ENCODE measurements at regions not wholly inside any gene's neighbourhood (a gene's known extent, or its start where the extent isn't known, plus 50 kb on each side); places are given as distances from the start of the nearest gene placed in this dataset.
"Not testable (repeated sequence)": the region's sequence is repeated elsewhere in the genome, so short reads cannot be mapped to it uniquely, and the experiment has no call there.

DNA sequence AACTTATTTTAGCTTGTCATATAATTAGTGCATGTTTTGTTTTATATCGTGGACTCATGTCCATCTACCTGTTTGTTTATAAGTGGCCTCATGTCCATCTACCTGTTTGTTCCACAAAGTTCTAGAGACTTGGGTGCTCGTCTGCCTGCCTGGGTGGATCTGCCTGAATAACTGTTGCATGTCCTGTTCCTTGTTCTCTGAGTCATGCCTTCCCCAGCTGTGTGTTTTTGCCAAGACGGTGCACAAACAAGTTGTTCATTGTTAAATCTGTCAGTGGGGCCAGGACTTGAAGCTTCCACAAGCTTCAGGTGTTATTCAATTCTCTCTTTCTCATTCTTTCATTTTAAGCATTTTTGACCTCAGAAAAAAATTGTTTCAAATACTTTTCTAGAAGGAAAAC is 358.0 kb upstream of the CITED2 start:
- Mint-ChIP-seq H3K36me3 (no peaks in the 10 kb centered on the region), H3K4me3 (no peak overlapping the region), H3K4me1 (no peaks in the 10 kb centered on the region), H3K27me3 (peaks cover 8 to 22% of the 10 kb centered on the region in 2 donors), H3K27ac (no peak overlapping the region), H3K9me3 (no peaks in the 10 kb centered on the region)
- no peak for DNase-seq
- no peak overlapping the region for H3K4me3 ChIP-seq (ENCODE audit: control insufficient read depth in 1 of 2, extremely low read depth in 1 of 2, low read length in 1 of 2)
- no peaks in the 10 kb centered on the region for H3K27me3 ChIP-seq (replicated peaks in 1 of 2; ENCODE audit: control insufficient read depth in 2 of 2, extremely low read depth in 1 of 2, insufficient read depth in 2 of 2, low read length in 1 of 2)
- POLR2A ChIA-PET: no interaction called here
- 64% methylated on average over 1 of the region's 3 CpGs for WGBS (ENCODE audit: insufficient coverage)
- H3K9me3 ChIP-seq: no peaks in the 10 kb centered on the region
- no peaks in the 10 kb centered on the region for H3K36me3 ChIP-seq (ENCODE audit: control insufficient read depth in 2 of 2, extremely low read depth in 1 of 2, insufficient read depth in 1 of 2, low read length in 1 of 2)
- H3K4me1 ChIP-seq (ENCODE audit: control insufficient read depth in 1 of 2, extremely low read depth in 1 of 2, insufficient read depth in 2 of 2, low read length in 2 of 2): no peaks in the 10 kb centered on the region
- ATAC-seq (replicated peaks in 1 of 4): no peak
- H3K27ac ChIP-seq (ENCODE audit: low read length): no peak overlapping the region
- CTCF ChIA-PET: no interaction called here

DNA sequence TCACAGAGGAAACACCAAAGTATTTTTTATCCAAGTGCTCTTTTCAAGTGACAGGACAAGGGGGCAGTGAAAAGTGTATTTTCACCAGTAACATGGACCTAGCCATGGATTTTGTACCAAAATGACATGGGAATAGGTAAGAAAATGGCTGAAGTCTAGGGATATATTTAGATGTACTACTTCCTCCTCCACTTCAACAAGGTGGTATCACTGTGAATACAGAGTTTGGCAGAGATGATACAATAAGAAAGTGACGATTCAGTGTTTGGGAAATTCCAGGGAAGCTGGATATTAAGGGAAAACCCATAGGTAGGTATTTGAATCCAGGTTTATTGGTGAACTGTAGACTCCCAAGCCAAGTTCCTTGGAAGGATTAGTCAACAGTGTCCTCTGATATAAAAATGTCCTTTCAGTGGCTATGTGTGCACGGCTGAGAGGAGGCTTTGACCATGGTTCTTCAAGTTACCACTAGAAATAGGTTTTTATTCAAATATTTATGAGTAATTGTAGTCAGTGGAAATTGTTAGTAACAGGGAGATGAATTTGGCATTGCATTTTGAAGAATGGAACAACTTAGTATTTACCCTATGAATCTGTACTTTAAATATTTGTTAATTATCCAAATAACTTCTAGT is 356.0 kb upstream of the CITED2 start:
- Histone ChIP-seq H3K27me3 (replicated peaks in 1 of 2; ENCODE audit: control insufficient read depth in 2 of 2, extremely low read depth in 1 of 2, insufficient read depth in 2 of 2, low read length in 1 of 2) (no peaks in the 10 kb centered on the region), H3K27ac (ENCODE audit: low read length) (no peak overlapping the region), H3K4me1 (ENCODE audit: control insufficient read depth in 1 of 2, extremely low read depth in 1 of 2, insufficient read depth in 2 of 2, low read length in 2 of 2) (no peaks in the 10 kb centered on the region), H3K9me3 (no peaks in the 10 kb centered on the region), H3K4me3 (ENCODE audit: control insufficient read depth in 1 of 2, extremely low read depth in 1 of 2, low read length in 1 of 2) (no peak overlapping the region), H3K36me3 (ENCODE audit: control insufficient read depth in 2 of 2, extremely low read depth in 1 of 2, insufficient read depth in 1 of 2, low read length in 1 of 2) (no peaks in the 10 kb centered on the region)
- CTCF ChIA-PET: no interaction called here
- Mint-ChIP-seq H3K9me3 (no peaks in the 10 kb centered on the region), H3K27ac (no peak overlapping the region), H3K27me3 (peaks cover 8 to 21% of the 10 kb centered on the region in 2 donors), H3K4me1 (no peaks in the 10 kb centered on the region), H3K4me3 (no peak overlapping the region), H3K36me3 (no peaks in the 10 kb centered on the region)
- ATAC-seq (replicated peaks in 1 of 4): no peak
- no CpG with 5 or more reads among the region's 2 CpGs for WGBS (ENCODE audit: insufficient coverage)
- DNase-seq: no peak
- POLR2A ChIA-PET: no interaction called here

DNA sequence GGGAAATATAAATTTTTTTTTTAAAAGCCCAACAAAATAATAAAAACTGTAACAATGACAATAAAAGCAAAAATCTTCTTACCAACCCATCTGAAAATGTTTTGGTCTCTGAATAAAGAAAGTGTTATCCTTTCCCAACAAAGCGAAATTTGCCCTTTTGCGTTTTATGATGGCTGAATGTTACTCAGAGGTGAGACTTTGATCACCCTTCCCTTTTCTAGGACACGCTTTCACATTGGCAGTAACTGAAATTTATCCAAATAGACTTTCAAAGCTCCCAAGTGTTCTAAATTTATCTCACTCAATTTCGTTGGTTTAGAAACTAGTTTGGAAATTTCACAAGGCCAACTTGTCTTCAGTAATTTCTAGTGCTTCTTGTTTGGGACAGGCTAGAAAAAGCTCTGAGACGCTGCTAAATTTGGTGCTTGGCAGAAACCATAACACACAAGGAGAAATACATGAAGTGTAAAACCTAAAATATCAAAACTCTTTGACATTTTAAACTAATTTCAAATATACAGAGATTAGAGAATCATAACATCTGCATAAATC is 354.5 kb upstream of the CITED2 start:
- no peaks in the 10 kb centered on the region for H3K27me3 ChIP-seq (replicated peaks in 1 of 2; ENCODE audit: control insufficient read depth in 2 of 2, extremely low read depth in 1 of 2, insufficient read depth in 2 of 2, low read length in 1 of 2)
- no peak for ATAC-seq (replicated peaks in 1 of 4)
- no peak overlapping the region for H3K27ac ChIP-seq (ENCODE audit: low read length)
- H3K36me3 ChIP-seq (ENCODE audit: control insufficient read depth in 2 of 2, extremely low read depth in 1 of 2, insufficient read depth in 1 of 2, low read length in 1 of 2): no peaks in the 10 kb centered on the region
- no peak overlapping the region for H3K4me3 Mint-ChIP-seq
- H3K9me3 Mint-ChIP-seq: no peaks in the 10 kb centered on the region
- H3K36me3 Mint-ChIP-seq: no peaks in the 10 kb centered on the region
- POLR2A ChIA-PET: no interaction called here
- DNase-seq: no peak
- H3K4me3 ChIP-seq (ENCODE audit: control insufficient read depth in 1 of 2, extremely low read depth in 1 of 2, low read length in 1 of 2): no peak overlapping the region
- WGBS (ENCODE audit: insufficient coverage): 84% methylated on average over 4 of the region's 5 CpGs
- CTCF ChIA-PET: interaction anchor here in 1 of 2 donors (0.6 kb wide), 1 partner anchor 10 kb away, joined by 5 read pairs; no protein-coding TSS in a partner anchor
- no peak overlapping the region for H3K27ac Mint-ChIP-seq
- H3K4me1 Mint-ChIP-seq: no peaks in the 10 kb centered on the region
- H3K4me1 ChIP-seq (ENCODE audit: control insufficient read depth in 1 of 2, extremely low read depth in 1 of 2, insufficient read depth in 2 of 2, low read length in 2 of 2): no peaks in the 10 kb centered on the region
- H3K9me3 ChIP-seq: no peaks in the 10 kb centered on the region
- peaks cover 5 to 13% of the 10 kb centered on the region in 2 donors for H3K27me3 Mint-ChIP-seq

GRCh38 chr6:139726272-139726671 is 351.8 kb upstream of the CITED2 start:
- DNase-seq; ATAC-seq (replicated peaks in 1 of 4); H3K36me3 ChIP-seq (ENCODE audit: control insufficient read depth in 2 of 2, extremely low read depth in 1 of 2, insufficient read depth in 1 of 2, low read length in 1 of 2); H3K27ac Mint-ChIP-seq; H3K36me3 Mint-ChIP-seq; H3K9me3 ChIP-seq; CTCF ChIA-PET; H3K4me1 ChIP-seq (ENCODE audit: control insufficient read depth in 1 of 2, extremely low read depth in 1 of 2, insufficient read depth in 2 of 2, low read length in 2 of 2); POLR2A ChIA-PET; H3K27ac ChIP-seq (ENCODE audit: low read length); H3K4me3 Mint-ChIP-seq; H3K9me3 Mint-ChIP-seq; H3K4me3 ChIP-seq (ENCODE audit: control insufficient read depth in 1 of 2, extremely low read depth in 1 of 2, low read length in 1 of 2); H3K27me3 Mint-ChIP-seq; H3K27me3 ChIP-seq (replicated peaks in 1 of 2; ENCODE audit: control insufficient read depth in 2 of 2, extremely low read depth in 1 of 2, insufficient read depth in 2 of 2, low read length in 1 of 2); H3K4me1 Mint-ChIP-seq: not testable (repeated sequence)
- 100% methylated on average over 5 of the region's 23 CpGs for WGBS (ENCODE audit: insufficient coverage)

- H3K4me1 ChIP-seq (ENCODE audit: control insufficient read depth in 1 of 2, extremely low read depth in 1 of 2, insufficient read depth in 2 of 2, low read length in 2 of 2): no peaks in the 10 kb centered on the region
- no peaks in the 10 kb centered on the region for H3K9me3 ChIP-seq
- H3K4me3 ChIP-seq (ENCODE audit: control insufficient read depth in 1 of 2, extremely low read depth in 1 of 2, low read length in 1 of 2): no peak overlapping the region
- no peak overlapping the region for H3K27ac ChIP-seq (ENCODE audit: low read length)
- no peak overlapping the region for H3K27ac Mint-ChIP-seq
- DNase-seq: no peak
- H3K9me3 Mint-ChIP-seq: no peaks in the 10 kb centered on the region
- H3K27me3 ChIP-seq (replicated peaks in 1 of 2; ENCODE audit: control insufficient read depth in 2 of 2, extremely low read depth in 1 of 2, insufficient read depth in 2 of 2, low read length in 1 of 2): no peaks in the 10 kb centered on the region
- no peaks in the 10 kb centered on the region for H3K4me1 Mint-ChIP-seq
- H3K36me3 Mint-ChIP-seq: no peaks in the 10 kb centered on the region
- H3K27me3 Mint-ChIP-seq: peaks cover 0 to 6% of the 10 kb centered on the region in 2 donors
- H3K4me3 Mint-ChIP-seq: no peak overlapping the region
- CTCF ChIA-PET: no interaction called here
- POLR2A ChIA-PET: interaction anchor here in 1 of 2 donors (0.6 kb wide), 1 partner anchor 96 kb away, joined by 3 read pairs; no protein-coding TSS in a partner anchor
- no CpG with 5 or more reads among the region's 3 CpGs for WGBS (ENCODE audit: insufficient coverage)
- H3K36me3 ChIP-seq (ENCODE audit: control insufficient read depth in 2 of 2, extremely low read depth in 1 of 2, insufficient read depth in 1 of 2, low read length in 1 of 2): no peaks in the 10 kb centered on the region
- no peak for ATAC-seq (replicated peaks in 1 of 4)
Observed at GRCh38 chr6:139722530-139722929, 348.1 kb upstream of the CITED2 start.

DNA sequence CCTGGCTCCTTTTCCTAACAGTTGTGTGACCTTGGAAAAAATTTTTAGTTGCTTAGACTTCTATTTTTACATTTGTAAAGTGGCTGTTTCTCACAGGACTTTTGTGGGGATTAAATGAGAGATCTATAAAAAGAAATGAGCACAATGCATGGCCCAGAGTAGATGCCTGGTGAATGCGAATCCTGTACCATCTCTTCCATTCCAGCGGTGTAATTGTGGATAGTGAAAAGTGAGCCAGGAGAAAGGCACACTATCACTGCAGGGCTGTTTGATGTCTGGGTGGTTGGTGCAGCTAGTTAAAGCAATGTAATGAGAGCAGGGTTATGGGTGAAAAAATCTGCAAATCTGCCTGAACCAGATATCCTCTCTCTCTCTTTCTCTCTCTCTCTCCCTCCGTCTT is 347.5 kb upstream of the CITED2 start:
- H3K27me3 Mint-ChIP-seq: peaks cover 0 to 6% of the 10 kb centered on the region in 2 donors
- Histone ChIP-seq H3K27me3 (replicated peaks in 1 of 2; ENCODE audit: control insufficient read depth in 2 of 2, extremely low read depth in 1 of 2, insufficient read depth in 2 of 2, low read length in 1 of 2) (no peaks in the 10 kb centered on the region), H3K27ac (ENCODE audit: low read length) (no peak overlapping the region), H3K4me1 (ENCODE audit: control insufficient read depth in 1 of 2, extremely low read depth in 1 of 2, insufficient read depth in 2 of 2, low read length in 2 of 2) (no peaks in the 10 kb centered on the region), H3K4me3 (ENCODE audit: control insufficient read depth in 1 of 2, extremely low read depth in 1 of 2, low read length in 1 of 2) (no peak overlapping the region), H3K9me3 (no peaks in the 10 kb centered on the region), H3K36me3 (ENCODE audit: control insufficient read depth in 2 of 2, extremely low read depth in 1 of 2, insufficient read depth in 1 of 2, low read length in 1 of 2) (no peaks in the 10 kb centered on the region)
- no peaks in the 10 kb centered on the region for H3K9me3 Mint-ChIP-seq
- H3K27ac Mint-ChIP-seq: no peak overlapping the region
- DNase-seq: no peak
- ChIA-PET POLR2A (no interaction called here), CTCF (no interaction called here)
- ATAC-seq (replicated peaks in 1 of 4): no peak
- no CpG with 5 or more reads among the region's 3 CpGs for WGBS (ENCODE audit: insufficient coverage)
- H3K4me1 Mint-ChIP-seq: no peaks in the 10 kb centered on the region
- no peak overlapping the region for H3K4me3 Mint-ChIP-seq
- no peaks in the 10 kb centered on the region for H3K36me3 Mint-ChIP-seq

Data from T-cell (primary cell).